ENCODE measurements at regions not wholly inside any gene's neighbourhood (a gene's known extent, or its start where the extent isn't known, plus 50 kb on each side); places are given as distances from the start of the nearest gene placed in this dataset.

DNA sequence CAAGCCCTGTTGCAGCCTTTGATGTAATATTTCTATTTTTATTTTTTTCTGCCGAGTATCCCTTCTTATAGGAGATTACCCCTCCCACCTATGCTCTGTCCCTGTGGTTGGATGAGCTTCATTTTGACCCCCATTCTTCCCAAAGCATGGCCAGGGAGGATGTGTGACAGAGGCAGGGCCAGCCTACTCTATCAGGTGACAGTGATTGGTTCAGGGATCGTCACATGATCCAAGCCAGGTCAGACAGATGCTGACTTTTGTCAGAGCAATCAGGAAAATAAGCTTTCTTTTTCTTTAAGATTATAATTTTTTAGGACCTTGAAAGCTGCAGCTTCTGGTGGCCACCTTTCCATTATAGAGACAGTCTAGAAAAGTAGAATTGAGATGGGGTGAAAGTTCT lies 314.3 kb downstream of the NUP35 start:
- Histone ChIP-seq H3K27me3 (ENCODE audit: insufficient read depth, low read length) (no peaks in the 10 kb centered on the region), H3K4me2 (ENCODE audit: low read length) (no peak overlapping the region), H2AFZ (ENCODE audit: low read depth, low read length, poor library complexity, severe bottlenecking) (no peak overlapping the region), H3K4me3 (replicated peaks in 1 of 2; ENCODE audit: low read depth in 1 of 2, low read length in 2 of 2) (no peak overlapping the region), H3K36me3 (ENCODE audit: control insufficient read depth in 1 of 2, insufficient read depth in 2 of 2, low read length in 2 of 2) (no peaks in the 10 kb centered on the region), H3K79me2 (ENCODE audit: insufficient read depth, low read length) (no peaks in the 10 kb centered on the region), H3K9me2 (ENCODE audit: insufficient read depth) (no peaks in the 10 kb centered on the region), H3K27ac (ENCODE audit: low read depth, low read length) (no peak overlapping the region), H3K4me1 (ENCODE audit: control insufficient read depth in 1 of 2, insufficient read depth in 2 of 2, low read length in 2 of 2) (no peaks in the 10 kb centered on the region), H4K20me1 (ENCODE audit: insufficient read depth) (no peaks in the 10 kb centered on the region), H3K9me3 (ENCODE audit: control insufficient read depth in 1 of 2, insufficient read depth in 1 of 2, low read depth in 1 of 2, low read length in 2 of 2) (no peaks in the 10 kb centered on the region), H3K9ac (ENCODE audit: low read length) (no peak overlapping the region)
- ChIA-PET RAD21 (ENCODE audit: low non-redundant PET in 1 of 2, low total read pairs in 2 of 2, uncharacterized antibody in 2 of 2, unreplicated experiment in 2 of 2) (no interaction called here), CTCF (no interaction called here), POLR2A (no interaction called here)
- no peak for TF ChIP-seq ELF1 (IDR thresholded peaks at IDR 0.05; ENCODE audit: borderline replicate concordance, low read depth)
- no peak for TF ChIP-seq MAX (IDR thresholded peaks at IDR 0.05)
- TF ChIP-seq CEBPB (IDR thresholded peaks at IDR 0.05; ENCODE audit: low read depth) = no peak
- no peak for TF ChIP-seq RAD21 (IDR thresholded peaks at IDR 0.05; ENCODE audit: low read depth)
- TF ChIP-seq ZFX (IDR thresholded peaks at IDR 0.05) = no peak
- no peak for TF ChIP-seq SIN3A (IDR thresholded peaks at IDR 0.05; ENCODE audit: low read depth)
- TF ChIP-seq ZBTB33 (IDR thresholded peaks at IDR 0.05; ENCODE audit: extremely low read depth, insufficient replicate concordance, low read length) = no peak
- no peak for TF ChIP-seq SP1 (IDR thresholded peaks at IDR 0.05; ENCODE audit: low read depth)
- TF ChIP-seq TCF7L2 (IDR thresholded peaks at IDR 0.05; ENCODE audit: borderline replicate concordance, extremely low read depth, insufficient read depth, insufficient read length) = no peak
- TF ChIP-seq, protein P1, sequence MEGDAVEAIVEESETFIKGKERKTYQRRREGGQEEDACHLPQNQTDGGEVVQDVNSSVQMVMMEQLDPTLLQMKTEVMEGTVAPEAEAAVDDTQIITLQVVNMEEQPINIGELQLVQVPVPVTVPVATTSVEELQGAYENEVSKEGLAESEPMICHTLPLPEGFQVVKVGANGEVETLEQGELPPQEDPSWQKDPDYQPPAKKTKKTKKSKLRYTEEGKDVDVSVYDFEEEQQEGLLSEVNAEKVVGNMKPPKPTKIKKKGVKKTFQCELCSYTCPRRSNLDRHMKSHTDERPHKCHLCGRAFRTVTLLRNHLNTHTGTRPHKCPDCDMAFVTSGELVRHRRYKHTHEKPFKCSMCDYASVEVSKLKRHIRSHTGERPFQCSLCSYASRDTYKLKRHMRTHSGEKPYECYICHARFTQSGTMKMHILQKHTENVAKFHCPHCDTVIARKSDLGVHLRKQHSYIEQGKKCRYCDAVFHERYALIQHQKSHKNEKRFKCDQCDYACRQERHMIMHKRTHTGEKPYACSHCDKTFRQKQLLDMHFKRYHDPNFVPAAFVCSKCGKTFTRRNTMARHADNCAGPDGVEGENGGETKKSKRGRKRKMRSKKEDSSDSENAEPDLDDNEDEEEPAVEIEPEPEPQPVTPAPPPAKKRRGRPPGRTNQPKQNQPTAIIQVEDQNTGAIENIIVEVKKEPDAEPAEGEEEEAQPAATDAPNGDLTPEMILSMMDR (IDR thresholded peaks at IDR 0.05 in 2 of 3, conservative IDR thresholded peaks at IDR 0.05 in 1 of 3; ENCODE audit: borderline replicate concordance in 1 of 3, insufficient read depth in 1 of 3, low read depth in 2 of 3, low read length in 2 of 3) = no peak
- TF ChIP-seq JUND (IDR thresholded peaks at IDR 0.05) = no peak
- TF ChIP-seq, protein P2, sequence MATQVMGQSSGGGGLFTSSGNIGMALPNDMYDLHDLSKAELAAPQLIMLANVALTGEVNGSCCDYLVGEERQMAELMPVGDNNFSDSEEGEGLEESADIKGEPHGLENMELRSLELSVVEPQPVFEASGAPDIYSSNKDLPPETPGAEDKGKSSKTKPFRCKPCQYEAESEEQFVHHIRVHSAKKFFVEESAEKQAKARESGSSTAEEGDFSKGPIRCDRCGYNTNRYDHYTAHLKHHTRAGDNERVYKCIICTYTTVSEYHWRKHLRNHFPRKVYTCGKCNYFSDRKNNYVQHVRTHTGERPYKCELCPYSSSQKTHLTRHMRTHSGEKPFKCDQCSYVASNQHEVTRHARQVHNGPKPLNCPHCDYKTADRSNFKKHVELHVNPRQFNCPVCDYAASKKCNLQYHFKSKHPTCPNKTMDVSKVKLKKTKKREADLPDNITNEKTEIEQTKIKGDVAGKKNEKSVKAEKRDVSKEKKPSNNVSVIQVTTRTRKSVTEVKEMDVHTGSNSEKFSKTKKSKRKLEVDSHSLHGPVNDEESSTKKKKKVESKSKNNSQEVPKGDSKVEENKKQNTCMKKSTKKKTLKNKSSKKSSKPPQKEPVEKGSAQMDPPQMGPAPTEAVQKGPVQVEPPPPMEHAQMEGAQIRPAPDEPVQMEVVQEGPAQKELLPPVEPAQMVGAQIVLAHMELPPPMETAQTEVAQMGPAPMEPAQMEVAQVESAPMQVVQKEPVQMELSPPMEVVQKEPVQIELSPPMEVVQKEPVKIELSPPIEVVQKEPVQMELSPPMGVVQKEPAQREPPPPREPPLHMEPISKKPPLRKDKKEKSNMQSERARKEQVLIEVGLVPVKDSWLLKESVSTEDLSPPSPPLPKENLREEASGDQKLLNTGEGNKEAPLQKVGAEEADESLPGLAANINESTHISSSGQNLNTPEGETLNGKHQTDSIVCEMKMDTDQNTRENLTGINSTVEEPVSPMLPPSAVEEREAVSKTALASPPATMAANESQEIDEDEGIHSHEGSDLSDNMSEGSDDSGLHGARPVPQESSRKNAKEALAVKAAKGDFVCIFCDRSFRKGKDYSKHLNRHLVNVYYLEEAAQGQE (IDR thresholded peaks at IDR 0.05; ENCODE audit: low read depth) = no peak
- TF ChIP-seq EZH2phosphoT487 (IDR thresholded peaks at IDR 0.05; ENCODE audit: borderline replicate concordance) = no peak
- no peak for TF ChIP-seq SRF (IDR thresholded peaks at IDR 0.05; ENCODE audit: low read depth)
- no peak for TF ChIP-seq CBX3 (IDR thresholded peaks at IDR 0.05; ENCODE audit: low read depth)
- TF ChIP-seq EGR1 (IDR thresholded peaks at IDR 0.05; ENCODE audit: low read depth) = no peak
- no TSS peak for BruUV-seq (replicated peaks)
- DNase-seq (ENCODE audit: low read depth, low spot score) (no peak), ATAC-seq (no peak)
- intact Hi-C loops (cut with micrococcal nuclease) = no loop called here
